ENCODE measurements at regions not wholly inside any gene's neighbourhood (a gene's known extent, or its start where the extent isn't known, plus 50 kb on each side); places are given as distances from the start of the nearest gene placed in this dataset.

GRCh38 chr3:15964605-15965442, 167.0 kb upstream of the ANKRD28 start:
- TF ChIP-seq EZH2phosphoT487 (IDR thresholded peaks at IDR 0.05; ENCODE audit: insufficient read depth, low read depth), result no peak
- no peak for TF ChIP-seq EZH2 (IDR thresholded peaks at IDR 0.05; ENCODE audit: insufficient read depth, poor library complexity, severe bottlenecking)

All from GM23248 (cell line).